IMR-90 (cell line): ENCODE measurements at regions not wholly inside any gene's neighbourhood (a gene's known extent, or its start where the extent isn't known, plus 50 kb on each side); places are given as distances from the start of the nearest gene placed in this dataset.

ENCODE experiments used
- ATAC-seq: fragments of 200-7000 bp; cut with Tn5 transposase; 2 replicates; pipeline ENCODE4 v1.9.1; 2020; ENCODE audit warnings: low read depth, mild to moderate bottlenecking, moderate library complexity
- BruUV-seq: library from RNA; stranded (reverse); fragments of 400-500 nt; replicated peaks from 2 replicates; lab custom pipeline; 2021; lab: Mats Ljungman, UMichigan
- CTCF ChIA-PET: fragments of 300-600 bp; formaldehyde crosslinking; extraction: SDS; loops from one replicate; lab custom pipeline; 2021; ENCODE audit warnings: antibody characterized with exemption; lab: Yijun Ruan, JAX
- POLR2A ChIA-PET: fragments of 300-600 bp; sonication (Branson Sonifier 250); formaldehyde crosslinking; loops from one replicate; lab custom pipeline; 2022; ENCODE audit warnings: antibody characterized with exemption; ENCODE audit not compliant: unreplicated experiment; lab: Charles Lee
- DNase-seq: peaks from one replicate; pipeline ENCODE4 v3.0.0; 2013
- H2AFZ ChIP-seq: replicated peaks from 2 replicates; pipeline ENCODE3; 2013; ENCODE audit warnings: low read length, mild to moderate bottlenecking; ENCODE audit not compliant: poor library complexity
- H2AK5ac ChIP-seq: 2 replicates; pipeline ENCODE4 v1.6.1; 2013; ENCODE audit warnings: low read depth, low read length, inconsistent platforms
- H2AK9ac ChIP-seq: replicated peaks from 2 replicates; pipeline ENCODE3; 2013; ENCODE audit warnings: mild to moderate bottlenecking, low read depth, low read length, moderate library complexity; ENCODE audit not compliant: poor library complexity
- H2BK120ac ChIP-seq: 2 replicates; pipeline ENCODE4 v1.6.1; 2013; ENCODE audit warnings: low read depth, low read length, inconsistent platforms
- H2BK15ac ChIP-seq: 3 replicates; pipeline ENCODE4 v1.6.1; 2013; ENCODE audit warnings: low read depth, low read length, inconsistent platforms
- H2BK20ac ChIP-seq: 2 replicates; pipeline ENCODE4 v1.6.1; 2013; ENCODE audit warnings: low read depth, mild to moderate bottlenecking, inconsistent platforms, low read length, moderate library complexity
- H2BK5ac ChIP-seq: 2 replicates; pipeline ENCODE4 v1.6.1; 2013; ENCODE audit warnings: mild to moderate bottlenecking, low read depth, low read length, inconsistent platforms; ENCODE audit not compliant: poor library complexity, severe bottlenecking
- H3K14ac ChIP-seq: replicated peaks from 2 replicates; pipeline ENCODE4 v1.6.1; 2013; ENCODE audit warnings: low read depth, low read length, inconsistent platforms
- H3K18ac ChIP-seq: 2 replicates; pipeline ENCODE4 v1.6.1; 2013; ENCODE audit warnings: low read depth, low read length, control low read depth
- H3K23ac ChIP-seq: 2 replicates; pipeline ENCODE4 v1.6.1; 2013; ENCODE audit warnings: low read depth, low read length, inconsistent platforms
- H3K27ac ChIP-seq: 2 replicates; pipeline ENCODE4 v1.5.1; 2013; ENCODE audit warnings: mild to moderate bottlenecking, control low read depth, low read length; ENCODE audit not compliant: insufficient read depth
- H3K27me3 ChIP-seq: 2 replicates; pipeline ENCODE4 v1.6.1; 2013; ENCODE audit warnings: low read length; ENCODE audit not compliant: control insufficient read depth, insufficient read depth
- H3K36me3 ChIP-seq: 2 replicates; pipeline ENCODE4 v1.6.1; 2013; ENCODE audit warnings: low read length, mixed read lengths; ENCODE audit not compliant: control insufficient read depth, insufficient read depth
- H3K4ac ChIP-seq: 2 replicates; pipeline ENCODE4 v1.6.1; 2013; ENCODE audit warnings: low read depth, low read length, inconsistent platforms
- H3K4me1 ChIP-seq: 2 replicates; pipeline ENCODE4 v1.6.1; 2013; ENCODE audit warnings: low read length, mixed read lengths; ENCODE audit not compliant: control insufficient read depth, insufficient read depth
- H3K4me2 ChIP-seq: 2 replicates; pipeline ENCODE4 v1.6.1; 2013; ENCODE audit warnings: low read depth, mild to moderate bottlenecking, control low read depth, low read length, moderate library complexity
- H3K4me3 ChIP-seq: 2 replicates; pipeline ENCODE4 v1.5.1; 2013; ENCODE audit warnings: low read depth, mild to moderate bottlenecking, control low read depth, low read length, moderate library complexity; ENCODE audit not compliant: insufficient read depth
- H3K56ac ChIP-seq: 2 replicates; pipeline ENCODE4 v1.6.1; 2013; ENCODE audit warnings: low read length, inconsistent platforms; ENCODE audit not compliant: insufficient read depth; ENCODE audit errors: extremely low read depth
- H3K79me1 ChIP-seq, 2 experiments: 2 replicates each; pipeline ENCODE4 v1.6.1; 2013; ENCODE audit warnings: low read length in 2 of 2, inconsistent platforms in 1 of 2, low read depth in 1 of 2
- H3K9ac ChIP-seq: 2 replicates; pipeline ENCODE4 v1.6.1; 2013; ENCODE audit warnings: low read depth, low read length, control low read depth
- H3K9me1 ChIP-seq: 2 replicates; pipeline ENCODE4 v1.6.1; 2013; ENCODE audit warnings: low read length, inconsistent platforms; ENCODE audit not compliant: insufficient read depth
- H3K9me3 ChIP-seq: 2 replicates; pipeline ENCODE4 v1.6.1; 2013; ENCODE audit warnings: low read length; ENCODE audit not compliant: control insufficient read depth, insufficient read depth
- H4K20me1 ChIP-seq: 2 replicates; pipeline ENCODE4 v1.6.1; 2013; ENCODE audit warnings: low read length, inconsistent platforms; ENCODE audit not compliant: insufficient read depth
- H4K5ac ChIP-seq: 2 replicates; pipeline ENCODE4 v1.6.1; 2013; ENCODE audit warnings: mild to moderate bottlenecking, low read depth, low read length, control low read depth
- H4K8ac ChIP-seq, 2 experiments: 2 replicates each; pipeline ENCODE4 v1.6.1; 2013; ENCODE audit warnings: low read depth in 2 of 2, low read length in 2 of 2, control low read depth in 1 of 2, inconsistent platforms in 1 of 2
- H4K91ac ChIP-seq: 2 replicates; pipeline ENCODE4 v1.6.1; 2013; ENCODE audit warnings: low read depth, low read length, inconsistent platforms; ENCODE audit not compliant: insufficient read depth
- BHLHE40 ChIP-seq: fragments of 150-350 bp; IDR thresholded peaks from 2 replicates; pipeline ENCODE4 v1.6.1; 2016; ENCODE audit warnings: mild to moderate bottlenecking, low read depth, low read length
- CEBPB ChIP-seq: IDR thresholded peaks from 2 replicates; pipeline ENCODE4 v1.6.1; 2012; ENCODE audit warnings: low read depth, low read length, improper control_type of control experiment
- CHD1 ChIP-seq: IDR thresholded peaks from 2 replicates; pipeline ENCODE4 v1.6.1; 2012; ENCODE audit warnings: low read depth, low read length, improper control_type of control experiment
- CTCF ChIP-seq: conservative IDR thresholded peaks from 2 replicates; pipeline ENCODE4 v1.5.1; 2012; ENCODE audit warnings: mild to moderate bottlenecking, low read depth, low read length, improper control_type of control experiment
- ELK1 ChIP-seq: fragments of 150-350 bp; IDR thresholded peaks from 2 replicates; pipeline ENCODE4 v1.6.1; 2016; ENCODE audit warnings: low read depth, mild to moderate bottlenecking, low read length, moderate library complexity, borderline replicate concordance
- FOS ChIP-seq: fragments of 150-350 bp; IDR thresholded peaks from 2 replicates; pipeline ENCODE4 v1.6.1; 2016; ENCODE audit warnings: low read depth, low read length
- MAFK ChIP-seq: IDR thresholded peaks from 2 replicates; pipeline ENCODE4 v1.6.1; 2012; ENCODE audit warnings: low read depth, low read length, improper control_type of control experiment
- MAZ ChIP-seq: IDR thresholded peaks from 2 replicates; pipeline ENCODE4 v1.6.1; 2012; ENCODE audit warnings: low read depth, mild to moderate bottlenecking, low read length, improper control_type of control experiment, moderate library complexity, borderline replicate concordance
- MXI1 ChIP-seq: IDR thresholded peaks from 2 replicates; pipeline ENCODE4 v1.6.1; 2012; ENCODE audit warnings: low read depth, mild to moderate bottlenecking, low read length, moderate library complexity, borderline replicate concordance
- NFE2L2 ChIP-seq: fragments of 150-350 bp; IDR thresholded peaks from 2 replicates; pipeline ENCODE4 v1.6.1; 2016; ENCODE audit warnings: low read depth, mild to moderate bottlenecking, low read length
- POLR2A ChIP-seq: IDR thresholded peaks from 2 replicates; pipeline ENCODE4 v1.6.1; 2012; ENCODE audit warnings: mild to moderate bottlenecking, low read depth, low read length
- RAD21 ChIP-seq: IDR thresholded peaks from 2 replicates; pipeline ENCODE4 v1.6.1; 2012; ENCODE audit warnings: low read length, improper control_type of control experiment
- RCOR1 ChIP-seq: IDR thresholded peaks from 2 replicates; pipeline ENCODE4 v1.6.1; 2012; ENCODE audit warnings: mild to moderate bottlenecking, low read length, improper control_type of control experiment; ENCODE audit not compliant: insufficient replicate concordance
- RFX5 ChIP-seq: IDR thresholded peaks from 2 replicates; pipeline ENCODE4 v1.8.0; 2012; ENCODE audit warnings: low read depth, mild to moderate bottlenecking, low read length, moderate library complexity
- SMC3 ChIP-seq: fragments of 150-350 bp; IDR thresholded peaks from 2 replicates; pipeline ENCODE4 v1.6.1; 2016; ENCODE audit warnings: low read depth, mild to moderate bottlenecking, antibody characterized with exemption, low read length, moderate library complexity
- USF2 ChIP-seq: fragments of 150-350 bp; IDR thresholded peaks from 2 replicates; pipeline ENCODE4 v1.6.1; 2017; ENCODE audit warnings: mild to moderate bottlenecking, antibody characterized with exemption, low read length, low read depth
- WGBS, 2 experiments: methylation state at CpG; one replicate each; pipeline versions ENCODE4 v1.1.5 to v1.1.7; 2013; ENCODE audit warnings: missing lambda C conversion rate in 2 of 2; ENCODE audit not compliant: insufficient read length in 1 of 2; ENCODE audit errors: extremely low coverage in 2 of 2; 5-methylcytosine and 5-hydroxymethylcytosine counted together
- dilution Hi-C: fragments of 300-500 bp; cut with HindIII; formaldehyde crosslinking; loops from one replicate; pipeline ENCODE4 v1.14.3; 2018; ENCODE audit warnings: low sequenced_read_pairs; ENCODE audit not compliant: unreplicated experiment
- in situ Hi-C: fragments of 300-500 bp; cut with MboI; formaldehyde crosslinking; loops from 3 replicates; pipeline ENCODE4 v1.14.3; 2019; ENCODE audit warnings: low sequenced_read_pairs, inconsistent platforms, mixed read lengths
- intact Hi-C: fragments of 100-400 bp; cut with micrococcal nuclease; formaldehyde crosslinking; loops from 2 replicates; pipeline ENCODE4 v1.10.0; 2022

GRCh38 chr4:142952821-142953580 is 106.9 kb upstream of the INPP4B start:
- ChIA-PET CTCF (no interaction called here), POLR2A (no interaction called here)
- H3K27me3 ChIP-seq, result no peaks in the 10 kb centered on the region
- H3K4me1 ChIP-seq, result no peaks in the 10 kb centered on the region
- in situ Hi-C loops, result no loop called here
- no peak overlapping the region for H4K8ac ChIP-seq
- no peaks in the 10 kb centered on the region for H3K9me3 ChIP-seq
- no peak overlapping the region for H4K91ac ChIP-seq
- WGBS, 2 experiments, result 44% methylated on average over 2 of the region's 5 CpGs; no CpG with 5 or more reads in 1 of the 2 experiments
- ATAC-seq (no peak), DNase-seq (no peak)
- no peak overlapping the region for H3K4ac ChIP-seq
- no peak overlapping the region for H3K9ac ChIP-seq
- intact Hi-C loops, result no loop called here
- no peak overlapping the region for H3K14ac ChIP-seq
- no peak overlapping the region for H3K27ac ChIP-seq
- H3K4me3 ChIP-seq, result no peak overlapping the region
- BruUV-seq, result no TSS peak
- H3K79me1 ChIP-seq, result no peaks in the 10 kb centered on the region
- no peak overlapping the region for H3K56ac ChIP-seq
- dilution Hi-C loops, result no loop called here
- H3K4me2 ChIP-seq, result no peak overlapping the region
- no peak overlapping the region for H2AK5ac ChIP-seq
- H2BK5ac ChIP-seq, result no peak overlapping the region
- no peak overlapping the region for H2BK15ac ChIP-seq
- no peaks in the 10 kb centered on the region for H4K20me1 ChIP-seq
- TF ChIP-seq CTCF, result no peak
- no peak for TF ChIP-seq ELK1
- TF ChIP-seq BHLHE40, result no peak
- TF ChIP-seq RCOR1, result no peak
- TF ChIP-seq FOS, result no peak
- no peak for TF ChIP-seq MAFK
- no peak for TF ChIP-seq RAD21
- no peak for TF ChIP-seq CHD1
- no peak for TF ChIP-seq RFX5
- TF ChIP-seq CEBPB, result no peak
- TF ChIP-seq SMC3, result no peak
- TF ChIP-seq POLR2A, result no peak
- TF ChIP-seq MXI1, result no peak
- TF ChIP-seq USF2, result no peak
- TF ChIP-seq NFE2L2, result no peak
- no peak for TF ChIP-seq MAZ
- no peak overlapping the region for H4K5ac ChIP-seq
- no peak overlapping the region for H2BK20ac ChIP-seq
- no peak overlapping the region for H3K23ac ChIP-seq
- no peak overlapping the region for H3K18ac ChIP-seq
- no peaks in the 10 kb centered on the region for H3K9me1 ChIP-seq
- no peaks in the 10 kb centered on the region for H3K36me3 ChIP-seq
- H2BK120ac ChIP-seq, result no peak overlapping the region
- H2AK9ac ChIP-seq, result no peak overlapping the region
- H2AFZ ChIP-seq, result no peak overlapping the region
